GM21717 (cell line): ENCODE measurements at regions not wholly inside any gene's neighbourhood (a gene's known extent, or its start where the extent isn't known, plus 50 kb on each side); places are given as distances from the start of the nearest gene placed in this dataset.

Experiments
- ATAC-seq: cut with Tn5 transposase; IDR thresholded peaks from one replicate; pipeline ENCODE4 v1.9.1; 2021; ENCODE audit warnings: mild to moderate bottlenecking, moderate library complexity; ENCODE audit not compliant: unreplicated experiment

DNA sequence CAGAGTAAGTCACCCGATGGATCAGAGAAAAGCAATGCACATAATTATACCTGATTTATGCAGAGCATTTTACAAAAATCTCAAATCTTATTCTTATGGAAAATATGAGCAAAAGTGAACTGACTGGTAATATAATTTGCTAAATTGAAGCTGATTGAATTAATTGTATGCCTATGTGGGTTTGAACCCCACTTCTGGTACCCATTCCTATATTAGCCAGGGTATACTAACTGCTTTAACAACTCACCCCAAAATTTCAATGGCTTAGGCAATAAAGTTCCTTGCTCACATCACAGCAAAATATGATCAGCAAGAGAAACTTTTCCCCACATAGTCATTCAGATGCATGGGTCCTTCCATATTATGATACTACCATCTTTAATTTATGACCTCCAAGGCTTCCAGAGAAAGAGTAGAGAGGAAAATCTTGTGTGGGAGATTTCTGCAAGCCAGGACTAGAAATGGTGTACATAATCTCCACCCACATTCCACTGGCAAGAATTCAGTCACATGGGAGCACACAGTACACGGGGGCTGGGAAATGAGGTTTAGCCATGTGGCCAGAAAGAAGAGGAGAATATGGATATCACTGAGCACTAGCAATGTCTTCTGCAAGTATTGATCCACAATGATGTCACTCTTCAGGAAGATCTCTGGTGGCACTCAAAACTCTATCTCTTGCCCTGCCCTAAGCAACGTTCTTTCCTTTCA, 640.7 kb downstream of the BCOR start:
- no peak for ATAC-seq

GRCh38 chrX:39458779-39459178, 639.0 kb downstream of the BCOR start:
- ATAC-seq, result no peak

DNA sequence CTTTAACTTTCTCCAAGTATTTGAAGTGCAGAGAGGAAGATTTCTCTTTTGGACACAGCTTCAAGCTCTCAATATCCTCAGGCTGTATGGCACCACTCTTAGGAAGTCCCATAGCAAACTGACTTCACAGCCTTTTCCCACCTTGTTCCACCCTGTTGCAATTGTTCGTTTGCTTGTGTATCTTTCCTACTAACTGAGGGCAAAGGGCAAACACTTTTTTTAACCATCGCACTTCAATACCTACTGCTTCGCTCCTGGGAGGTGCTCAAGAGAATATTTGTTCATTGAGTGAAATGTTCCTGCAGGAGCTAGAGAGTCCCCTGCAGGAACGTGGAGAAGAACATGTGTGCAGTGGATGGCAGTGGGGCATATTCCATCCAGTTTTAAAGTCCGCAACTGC, 638.6 kb downstream of the BCOR start:
- ATAC-seq, result no peak

DNA sequence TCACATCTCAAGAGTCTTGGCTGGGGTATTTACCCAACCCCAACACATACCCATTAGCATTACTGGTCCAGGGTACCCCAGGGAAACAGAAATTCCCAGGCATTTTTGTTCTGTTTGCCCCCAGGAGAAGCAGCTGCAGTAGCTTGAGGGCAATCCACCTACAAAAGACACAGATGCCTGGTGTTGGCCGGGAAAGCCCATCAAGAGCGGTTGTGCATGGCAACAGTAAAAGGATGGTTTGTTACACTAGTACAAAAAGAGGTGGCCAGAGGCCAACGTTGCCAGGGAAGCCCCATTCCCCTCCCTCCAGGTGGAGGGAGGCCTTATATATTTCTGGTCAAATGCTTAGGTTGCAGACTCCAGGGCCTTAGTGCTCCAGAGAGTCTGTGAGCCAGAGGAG, 637.8 kb downstream of the BCOR start:
- no peak for ATAC-seq

GRCh38 chrX:39460499-39460898, 637.3 kb downstream of the BCOR start:
- ATAC-seq, result no peak

- no peak for ATAC-seq
Measured at GRCh38 chrX:39462835-39463234, 634.9 kb downstream of the BCOR start.

GRCh38 chrX:39464253-39464652, 633.5 kb downstream of the BCOR start:
- no peak for ATAC-seq

DNA sequence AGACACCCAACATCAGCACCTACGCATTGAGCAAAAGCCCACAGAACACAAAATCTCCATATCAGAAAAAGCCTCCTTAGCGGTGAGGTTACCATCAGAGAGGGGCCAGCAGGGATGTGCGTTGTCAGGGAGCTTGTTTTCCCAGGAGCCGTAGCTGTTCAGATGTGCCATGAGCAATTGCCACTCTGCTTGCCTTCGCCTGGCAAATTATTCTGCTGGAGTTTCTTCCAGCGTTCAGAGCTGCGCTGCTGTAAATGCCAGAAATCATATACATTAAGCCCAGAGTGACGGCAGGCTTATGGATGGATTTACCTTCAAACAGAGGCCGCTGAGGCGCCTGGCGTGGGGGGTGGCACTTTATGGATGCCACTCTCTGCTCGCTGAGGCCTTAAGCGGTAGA, 632.3 kb downstream of the BCOR start:
- ATAC-seq, result no peak

- ATAC-seq, result no peak
Measured at GRCh38 chrX:39465906-39466305, 631.9 kb downstream of the BCOR start.

- no peak for ATAC-seq
Measured at GRCh38 chrX:39469126-39469525, 628.6 kb downstream of the BCOR start.

DNA sequence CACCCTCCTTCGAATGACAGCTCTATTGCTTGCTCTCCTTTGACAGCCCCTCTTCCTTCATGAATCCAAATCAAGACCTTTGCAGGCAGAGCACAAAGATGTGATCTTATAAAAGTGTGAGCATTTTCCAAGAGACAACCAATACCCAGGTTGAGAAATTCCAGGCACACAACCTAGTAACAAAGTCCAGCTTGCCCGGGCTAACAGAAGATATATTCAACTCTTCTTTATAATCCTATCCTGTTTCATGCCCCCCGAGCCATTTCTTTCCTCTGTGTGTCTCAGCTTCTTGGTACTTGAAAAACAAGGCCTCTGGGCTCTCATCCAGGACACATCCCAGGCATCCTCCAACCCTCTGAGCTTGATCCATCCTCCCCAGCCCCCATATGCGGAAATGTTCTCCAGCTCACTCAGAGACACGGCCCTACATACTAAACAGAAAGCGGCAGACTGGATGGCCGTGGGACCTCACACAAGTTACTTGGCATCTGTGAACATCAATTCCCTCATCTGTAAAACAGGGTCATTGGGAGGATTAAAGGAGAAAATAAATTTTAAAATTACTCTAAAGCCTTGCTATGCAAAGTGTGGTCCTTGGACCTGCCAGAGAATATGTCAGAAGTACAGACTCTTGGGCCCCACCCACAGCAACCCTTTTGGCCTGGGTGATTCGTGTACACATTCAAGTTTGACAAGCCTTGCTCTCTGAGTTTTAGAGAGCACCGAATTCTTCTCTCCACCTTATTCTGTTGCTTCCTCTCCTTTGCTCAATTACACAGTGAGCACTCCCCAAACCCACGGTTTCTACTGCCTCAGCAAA, 627.0 kb downstream of the BCOR start:
- ATAC-seq, result no peak

- ATAC-seq, result no peak
Measured at GRCh38 chrX:39472161-39472560, 625.6 kb downstream of the BCOR start.

DNA sequence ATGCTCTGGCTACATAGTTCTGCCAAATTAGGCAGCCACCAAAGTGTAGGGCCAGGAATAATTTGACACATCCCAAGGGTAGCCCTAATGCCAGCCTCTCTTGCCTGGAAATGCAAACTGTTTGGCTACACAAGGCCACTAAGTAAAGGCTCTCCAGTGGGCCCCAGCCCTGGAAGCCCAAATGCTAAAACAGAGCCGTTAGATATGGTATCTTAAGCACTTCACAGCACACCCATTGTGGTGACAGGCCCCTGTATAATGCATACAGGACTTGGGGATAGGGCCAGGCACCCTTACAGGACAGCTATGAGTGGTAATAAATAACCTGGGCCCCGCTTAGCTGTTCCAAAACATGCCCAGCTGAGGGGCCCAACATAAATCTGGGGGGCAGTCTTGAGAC, 623.9 kb downstream of the BCOR start:
- no peak for ATAC-seq

GRCh38 chrX:39475372-39475771, 622.4 kb downstream of the BCOR start:
- no peak for ATAC-seq

- no peak for ATAC-seq
Measured at GRCh38 chrX:39476604-39477021, 621.1 kb downstream of the BCOR start.

GRCh38 chrX:39477031-39477761, 620.6 kb downstream of the BCOR start:
- no peak for ATAC-seq

- no peak for ATAC-seq
Measured at GRCh38 chrX:39477762-39478120, 620.0 kb downstream of the BCOR start.

DNA sequence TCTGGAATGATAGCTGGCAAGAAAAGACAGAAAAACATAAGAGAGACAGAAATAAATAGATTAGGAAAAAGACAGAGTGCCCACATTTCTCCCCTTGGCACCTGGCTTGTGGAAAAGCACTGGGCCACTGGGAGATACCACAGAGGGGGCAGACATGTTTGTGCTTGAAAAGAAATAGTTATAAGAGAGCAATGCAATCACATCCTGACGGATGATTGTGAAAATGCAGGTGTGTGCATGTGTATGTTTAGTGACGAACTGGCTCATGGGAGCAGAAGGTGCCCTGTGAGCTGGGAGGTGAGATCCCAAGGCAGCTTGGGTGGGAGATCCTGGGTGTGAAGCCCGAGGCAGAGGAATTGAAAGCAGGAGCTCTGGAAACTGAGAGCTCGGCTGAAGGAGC, 617.9 kb downstream of the BCOR start:
- no peak for ATAC-seq

DNA sequence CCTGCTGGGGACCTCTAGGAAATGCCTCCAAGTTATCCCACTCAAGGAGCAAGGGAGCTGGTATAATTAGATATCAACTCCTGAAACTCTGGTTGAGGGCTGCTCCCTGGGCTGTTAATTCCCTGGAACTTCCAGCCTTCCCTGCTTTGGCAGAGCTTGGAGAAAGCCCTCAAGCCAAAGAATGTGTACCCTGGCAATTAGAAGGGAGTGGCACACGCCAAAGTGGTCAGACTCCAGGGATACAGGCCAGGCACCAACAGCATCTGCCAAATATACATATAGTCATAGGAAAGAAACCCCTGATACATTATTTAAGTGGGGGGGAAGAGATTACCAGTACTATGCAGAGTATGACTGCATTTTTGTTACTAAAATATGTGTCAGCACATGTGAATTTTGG, 616.8 kb downstream of the BCOR start:
- ATAC-seq, result no peak

DNA sequence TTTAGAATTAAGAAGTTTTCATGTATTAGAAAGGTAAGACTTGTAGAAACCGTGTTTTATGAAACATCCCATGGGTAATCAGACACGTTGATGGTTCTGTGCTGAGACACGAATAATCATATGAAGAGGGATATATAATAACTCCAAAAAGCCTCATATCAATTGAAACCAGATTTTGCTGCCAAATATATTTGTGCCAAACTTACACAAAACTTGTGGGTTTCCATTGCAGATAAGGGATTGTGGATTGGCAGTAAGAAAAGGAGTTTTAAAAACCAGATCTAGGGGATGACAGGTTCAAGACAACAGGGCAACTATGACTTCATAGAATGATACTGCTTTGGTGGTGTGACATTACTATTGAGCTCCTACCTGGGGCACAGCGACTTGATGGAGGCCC, 616.1 kb downstream of the BCOR start:
- no peak for ATAC-seq

DNA sequence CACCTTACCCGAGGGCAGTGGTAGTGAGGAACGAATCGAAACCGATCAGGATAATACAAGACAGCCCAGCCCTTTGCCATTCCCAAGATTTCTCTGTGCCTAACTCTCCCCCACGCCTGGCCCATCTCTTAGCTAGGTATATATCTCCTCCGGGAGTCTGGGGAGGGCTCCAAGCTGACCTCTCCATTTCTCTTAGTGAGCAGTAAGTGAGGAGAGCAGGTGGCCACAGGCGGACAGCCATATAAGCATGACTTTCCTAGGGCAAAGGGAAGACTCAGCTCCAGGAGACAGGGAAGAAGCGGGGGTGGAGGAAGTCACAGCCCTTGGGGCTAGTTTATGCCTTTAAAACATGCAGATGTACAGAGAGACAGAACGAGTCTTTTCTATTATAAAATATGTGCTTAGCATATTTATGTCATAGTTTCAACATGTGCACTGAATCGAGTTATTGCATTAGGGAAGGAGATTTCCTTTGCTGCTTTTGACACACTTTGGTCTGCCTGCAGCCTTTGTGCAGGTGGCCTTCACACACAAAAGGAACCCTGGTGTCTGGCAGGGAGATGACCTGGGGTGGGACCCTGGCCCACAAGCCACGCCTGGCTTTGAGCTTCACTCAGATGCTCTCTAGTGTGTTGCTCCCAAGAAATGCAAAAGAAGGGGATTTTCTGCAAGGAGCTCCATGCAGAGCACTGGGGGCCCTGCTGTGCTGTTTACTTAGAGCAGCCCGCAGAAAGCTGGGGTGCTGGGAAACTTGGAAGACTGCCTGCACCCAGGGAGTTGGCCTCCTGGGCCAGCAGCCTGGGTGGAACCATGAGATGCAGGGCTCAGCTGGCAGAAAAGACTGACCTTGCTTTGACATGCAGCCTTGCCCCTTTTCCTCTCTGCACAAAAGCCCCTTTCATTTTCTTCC, 613.3 kb downstream of the BCOR start:
- no peak for ATAC-seq
